ENCODE measurements at regions not wholly inside any gene's neighbourhood (a gene's known extent, or its start where the extent isn't known, plus 50 kb on each side); places are given as distances from the start of the nearest gene placed in this dataset.

GRCh38 chr14:71492346-71492745 is 439.9 kb upstream of the RGS6 start:
- Histone ChIP-seq H3K36me3 (replicated peaks) (no peaks in the 10 kb centered on the region), H3K27ac (no peak overlapping the region), H3K27me3 (replicated peaks) (no peaks in the 10 kb centered on the region), H3K4me3 (ENCODE audit: low read depth, low read length) (no peak overlapping the region)
- no peak for TF ChIP-seq CTCF (IDR thresholded peaks at IDR 0.05; ENCODE audit: low read depth, low read length, missing control alignments)
- in situ Hi-C loops (cut with HindIII; ENCODE audit: low pct_ligation_motif_present, low sequenced_read_pairs): no loop called here
- no peak for DNase-seq

DNA sequence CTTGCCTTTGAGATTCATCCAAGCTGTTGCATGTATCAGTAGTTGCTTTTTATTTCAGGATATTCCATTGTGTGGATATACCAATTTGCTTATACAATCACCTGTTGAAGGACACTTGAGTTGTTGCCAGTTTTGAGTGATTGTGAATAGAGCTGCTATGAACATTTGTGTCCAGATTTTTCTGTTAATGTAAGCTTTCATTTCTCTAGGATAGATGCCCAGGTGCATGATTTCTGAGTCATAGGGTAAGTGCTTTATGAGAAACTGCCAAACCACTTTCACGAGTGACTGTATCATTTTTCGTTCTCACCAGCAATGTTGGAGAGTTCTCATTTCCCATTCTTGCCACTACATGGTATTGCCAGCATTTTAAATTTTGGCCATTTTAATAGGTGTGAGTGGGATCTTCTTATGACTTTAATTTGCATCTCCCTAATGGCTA is 434.6 kb upstream of the RGS6 start:
- no peak for TF ChIP-seq CTCF (IDR thresholded peaks at IDR 0.05; ENCODE audit: low read depth, low read length, missing control alignments)
- Histone ChIP-seq H3K27ac (no peak overlapping the region), H3K4me3 (ENCODE audit: low read depth, low read length) (no peak overlapping the region), H3K27me3 (replicated peaks) (no peaks in the 10 kb centered on the region), H3K36me3 (replicated peaks) (no peaks in the 10 kb centered on the region)
- peak; percentile 16 for DNase-seq
- in situ Hi-C loops (cut with HindIII; ENCODE audit: low pct_ligation_motif_present, low sequenced_read_pairs): no loop called here

DNA sequence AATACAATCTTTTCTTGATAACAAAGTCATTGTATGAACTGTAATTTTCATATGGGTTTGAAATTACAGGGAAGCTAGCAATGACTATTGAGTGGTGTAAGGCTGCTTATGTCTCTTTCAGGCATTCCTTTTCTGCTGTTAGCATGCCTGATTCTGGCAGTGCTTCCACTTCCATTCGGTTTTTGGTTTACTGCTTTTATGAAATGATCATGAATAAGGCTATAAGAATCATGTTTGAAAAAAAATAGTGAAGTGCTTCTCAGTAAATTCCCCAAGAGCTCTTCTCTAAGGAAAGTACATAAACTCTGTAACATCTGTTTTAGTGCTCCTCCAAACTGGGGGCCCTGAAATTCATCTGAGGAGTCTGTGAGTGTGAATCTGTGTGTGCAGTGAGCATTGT is 434.0 kb upstream of the RGS6 start:
- H3K4me3 ChIP-seq (ENCODE audit: low read depth, low read length): no peak overlapping the region
- no peak for TF ChIP-seq CTCF (IDR thresholded peaks at IDR 0.05; ENCODE audit: low read depth, low read length, missing control alignments)
- in situ Hi-C loops (cut with HindIII; ENCODE audit: low pct_ligation_motif_present, low sequenced_read_pairs): no loop called here
- no peak overlapping the region for H3K27ac ChIP-seq
- no peaks in the 10 kb centered on the region for H3K27me3 ChIP-seq (replicated peaks)
- DNase-seq: no peak
- no peaks in the 10 kb centered on the region for H3K36me3 ChIP-seq (replicated peaks)

GRCh38 chr14:71499018-71499417 is 433.2 kb upstream of the RGS6 start:
- H3K36me3 ChIP-seq (replicated peaks): no peaks in the 10 kb centered on the region
- H3K27me3 ChIP-seq (replicated peaks): no peaks in the 10 kb centered on the region
- in situ Hi-C loops (cut with HindIII; ENCODE audit: low pct_ligation_motif_present, low sequenced_read_pairs): no loop called here
- TF ChIP-seq CTCF (IDR thresholded peaks at IDR 0.05; ENCODE audit: low read depth, low read length, missing control alignments): no peak
- no peak overlapping the region for H3K4me3 ChIP-seq (ENCODE audit: low read depth, low read length)
- H3K27ac ChIP-seq: no peak overlapping the region
- no peak for DNase-seq

DNA sequence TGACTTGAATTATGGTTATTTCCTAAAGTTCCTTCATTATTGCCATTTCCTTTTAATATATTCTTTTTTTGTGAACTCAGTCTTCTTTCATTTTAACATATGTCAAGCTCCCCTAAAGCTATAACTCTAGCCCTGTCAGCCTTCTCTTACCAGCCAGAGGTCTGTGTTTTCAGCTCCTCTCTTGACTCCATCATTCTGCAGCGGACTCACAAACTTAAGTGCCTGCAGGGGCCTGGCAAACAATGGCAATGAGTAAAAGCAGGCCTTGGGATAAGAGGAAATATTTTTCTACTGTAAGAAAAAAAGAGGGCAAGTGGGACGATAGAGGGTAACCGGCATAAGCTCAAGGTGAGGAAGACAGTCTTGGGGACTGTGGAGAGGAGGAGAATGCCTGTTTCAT is 424.5 kb upstream of the RGS6 start:
- Histone ChIP-seq H3K27ac (no peak overlapping the region), H3K4me3 (ENCODE audit: low read depth, low read length) (no peak overlapping the region), H3K27me3 (replicated peaks) (no peaks in the 10 kb centered on the region), H3K36me3 (replicated peaks) (peaks cover under 1% of the 10 kb centered on the region)
- no peak for TF ChIP-seq CTCF (IDR thresholded peaks at IDR 0.05; ENCODE audit: low read depth, low read length, missing control alignments)
- in situ Hi-C loops (cut with HindIII; ENCODE audit: low pct_ligation_motif_present, low sequenced_read_pairs): no loop called here
- DNase-seq: no peak

DNA sequence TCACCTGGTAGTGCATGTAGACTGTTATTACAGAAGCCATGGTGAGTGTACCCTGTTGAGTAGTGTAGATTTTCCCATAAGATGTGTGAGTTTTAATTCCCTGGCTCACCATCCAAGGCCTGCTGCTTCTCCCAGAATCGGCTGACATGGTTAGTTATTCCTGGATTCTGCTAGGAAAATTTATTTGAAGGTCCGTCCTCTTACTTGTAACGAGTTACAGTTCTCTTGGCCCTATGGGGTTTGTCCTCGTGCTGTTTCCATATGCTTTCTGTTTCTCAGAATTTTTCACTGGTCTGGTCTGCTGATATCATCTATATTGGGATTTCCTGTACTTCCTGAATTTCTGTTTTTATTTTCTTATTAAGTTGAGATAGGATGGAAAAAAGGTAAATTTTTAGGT is 423.3 kb upstream of the RGS6 start:
- Histone ChIP-seq H3K27me3 (replicated peaks) (no peaks in the 10 kb centered on the region), H3K36me3 (replicated peaks) (peaks cover 7% of the 10 kb centered on the region), H3K4me3 (ENCODE audit: low read depth, low read length) (no peak overlapping the region), H3K27ac (no peak overlapping the region)
- TF ChIP-seq CTCF (IDR thresholded peaks at IDR 0.05; ENCODE audit: low read depth, low read length, missing control alignments): no peak
- in situ Hi-C loops (cut with HindIII; ENCODE audit: low pct_ligation_motif_present, low sequenced_read_pairs): no loop called here
- no peak for DNase-seq

All from brain microvascular endothelial cell (primary cell).